NCI-H1694 treated with DMSO at 0.1 percent for 48 hours (cell line): ENCODE measurements at regions not wholly inside any gene's neighbourhood (a gene's known extent, or its start where the extent isn't known, plus 50 kb on each side); places are given as distances from the start of the nearest gene placed in this dataset.
A peak's percentile ranks its signal among the peaks of the same experiment; 100 is the strongest.

Experiments used
- DNase-seq: peaks from one replicate; lab custom pipeline; 2025; lab: John Stamatoyannopoulos, UW

DNA sequence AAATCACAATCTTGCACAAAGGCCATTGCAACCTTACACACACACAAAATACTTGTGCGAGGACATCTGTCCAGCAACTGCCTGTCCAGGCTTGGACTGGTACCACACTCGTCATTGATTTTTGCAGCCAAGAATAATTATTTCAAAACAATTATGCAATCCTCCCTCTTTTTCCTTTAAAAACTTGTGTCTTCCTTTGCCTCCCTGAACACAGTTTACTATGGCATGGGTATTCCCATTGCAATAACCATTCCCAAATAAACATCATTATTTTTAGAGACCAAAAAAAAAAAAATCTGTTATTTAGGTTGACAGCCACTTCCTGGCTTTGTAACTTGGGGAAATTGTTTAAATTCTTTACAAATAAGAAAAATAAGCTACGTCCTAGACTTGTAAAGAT, 54.0 kb downstream of the C11orf91 start:
- DNase-seq, result no peak

DNA sequence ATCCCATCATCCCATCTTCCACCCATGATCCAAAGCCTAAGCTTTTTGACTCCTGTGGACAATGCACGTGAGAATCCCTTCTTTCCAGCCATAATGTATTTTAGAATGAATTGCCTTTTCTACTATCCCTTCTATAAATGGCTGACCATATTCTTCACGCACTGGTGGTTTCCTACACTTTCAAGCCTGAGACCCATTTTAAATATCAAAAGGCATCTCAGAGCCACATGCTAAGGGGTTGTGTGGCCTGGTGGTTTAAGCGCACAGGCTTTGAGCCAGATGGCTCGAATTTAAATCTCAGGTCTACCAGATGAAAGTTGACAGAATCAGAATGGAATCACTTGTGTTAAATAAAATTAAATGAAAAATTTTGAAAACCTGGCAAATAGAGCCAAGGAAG, 54.5 kb downstream of the C11orf91 start:
- no peak for DNase-seq

DNA sequence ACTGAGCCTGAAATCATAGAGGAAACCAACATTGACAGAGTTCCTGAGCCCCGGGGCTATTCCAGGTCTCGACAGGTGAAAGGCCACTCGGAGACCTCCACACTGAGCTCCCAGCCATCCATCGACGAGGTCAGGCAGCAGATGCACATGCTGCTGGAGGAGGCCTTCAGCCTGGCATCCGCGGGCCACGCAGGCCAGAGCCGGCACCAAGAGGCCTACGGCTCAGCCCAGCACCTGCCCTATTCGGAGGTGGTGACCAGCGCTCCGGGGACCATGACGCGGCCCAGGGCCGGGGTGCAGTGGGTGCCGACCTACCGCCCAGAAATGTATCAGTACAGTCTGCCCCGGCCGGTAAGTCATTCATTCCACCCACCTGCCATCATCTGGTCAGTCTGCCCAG, 54.9 kb downstream of the C11orf91 start:
- DNase-seq, result no peak

DNA sequence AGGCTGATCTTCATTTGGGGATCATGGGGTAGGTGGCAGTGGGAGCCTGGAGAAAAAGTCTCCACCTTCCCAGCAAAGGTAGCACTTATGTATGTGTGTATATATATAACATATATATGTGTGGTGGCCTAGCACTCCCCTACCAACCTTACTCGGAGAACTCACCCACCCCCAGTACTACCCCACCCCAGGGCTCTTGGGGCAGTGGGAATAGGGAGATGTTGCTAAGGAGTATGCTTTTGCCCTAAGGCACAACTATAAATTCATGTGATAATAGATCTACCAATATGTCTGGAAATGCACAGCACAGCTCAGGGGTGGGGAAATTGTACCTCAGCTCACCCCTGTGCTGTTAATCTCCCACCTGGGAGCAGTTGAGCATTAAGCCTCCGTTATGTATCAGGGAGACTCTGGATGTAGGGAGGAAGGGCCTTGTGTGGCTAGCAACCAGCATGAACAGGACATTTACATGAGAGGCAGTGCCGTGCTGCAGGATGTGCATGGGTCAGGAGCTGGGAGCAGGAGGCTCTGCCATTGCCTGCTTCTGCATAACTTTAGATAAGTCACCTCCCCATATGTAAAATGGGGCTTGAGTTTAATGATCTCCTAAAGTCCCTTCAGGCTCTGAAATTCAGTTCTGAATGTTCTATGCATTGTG, 57.3 kb downstream of the C11orf91 start:
- DNase-seq, result no peak

DNA sequence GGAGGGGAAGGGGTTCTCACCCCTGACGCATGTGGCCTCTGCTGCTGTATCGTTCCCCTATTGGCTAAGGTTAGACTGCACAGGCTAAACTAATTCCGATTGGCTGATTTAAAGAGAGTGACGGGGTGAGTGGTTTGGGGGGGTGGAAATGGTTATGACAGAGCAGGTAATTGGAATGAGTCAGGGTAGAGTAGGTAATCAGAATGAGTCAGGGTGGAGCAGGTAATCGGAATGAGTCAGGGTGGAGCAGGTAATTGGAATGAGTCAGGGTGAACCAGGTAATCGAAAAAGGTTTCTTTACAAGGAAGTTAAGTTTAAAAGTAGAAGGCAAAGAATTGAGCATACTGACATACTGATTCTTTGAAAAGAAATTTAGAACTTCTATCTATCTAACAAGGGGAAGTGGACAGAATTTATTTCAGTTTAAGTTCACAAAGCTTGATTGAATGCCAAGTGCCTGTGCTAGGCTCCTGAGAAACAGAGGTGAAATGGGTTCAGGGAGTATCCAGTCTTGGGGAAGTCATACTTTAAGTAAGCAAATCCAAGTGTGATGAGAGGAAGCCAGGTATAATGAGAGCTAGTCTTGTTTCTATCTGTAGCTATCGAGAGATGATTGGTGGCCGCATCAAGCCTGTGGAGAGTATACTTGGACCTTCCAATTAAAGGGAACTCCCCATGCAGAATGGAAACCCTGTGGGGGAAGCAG, 58.0 kb downstream of the C11orf91 start:
- no peak for DNase-seq

DNA sequence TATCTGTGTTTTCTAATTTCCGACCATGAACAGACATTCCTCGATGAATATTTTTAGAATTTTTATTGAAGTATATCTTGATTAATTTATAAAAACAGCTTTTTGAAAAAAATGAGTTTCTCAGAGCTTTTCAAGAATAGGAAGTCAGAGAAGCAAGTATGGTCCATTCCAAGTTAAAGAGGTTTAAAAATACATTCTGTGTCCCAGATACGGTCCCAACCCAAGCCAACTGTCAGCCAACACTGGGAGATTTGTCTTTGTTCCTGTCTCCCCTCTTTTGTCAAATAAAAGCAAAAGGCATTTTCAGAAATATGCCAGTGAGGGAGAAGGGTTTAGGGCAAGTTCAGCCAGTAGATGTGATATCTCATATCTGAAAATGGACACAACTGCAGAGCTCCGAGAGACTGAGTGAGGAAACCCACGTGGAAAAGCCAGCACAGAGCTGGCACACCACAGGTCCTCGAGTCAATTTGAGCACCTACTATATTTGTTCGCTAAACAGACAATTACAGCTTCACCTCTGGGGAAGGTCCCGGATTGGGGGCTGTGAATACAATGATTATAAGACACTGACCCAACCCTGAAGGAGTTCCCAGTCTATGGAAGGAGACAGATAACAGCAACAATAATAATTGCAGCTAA, 59.8 kb downstream of the C11orf91 start:
- DNase-seq, result no peak

DNA sequence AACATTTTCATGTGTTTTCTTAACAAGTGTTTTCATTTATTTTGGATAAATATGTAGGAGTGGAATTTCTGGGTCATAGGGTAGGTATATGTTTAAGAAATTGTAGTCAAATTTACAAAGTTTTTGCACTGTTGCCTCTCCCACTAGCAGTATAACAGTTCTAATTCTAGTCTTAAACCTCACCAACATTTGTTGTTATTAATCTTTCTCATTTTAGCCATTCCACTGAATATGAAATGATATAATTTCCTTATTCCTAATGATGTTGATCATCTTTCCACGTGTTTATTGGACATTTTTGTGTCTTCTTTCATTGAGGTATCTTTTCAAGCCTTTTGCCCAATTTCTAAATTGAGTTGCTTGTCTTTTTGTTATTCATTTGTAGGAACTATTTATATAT, 62.0 kb downstream of the C11orf91 start:
- DNase-seq, result no peak

DNA sequence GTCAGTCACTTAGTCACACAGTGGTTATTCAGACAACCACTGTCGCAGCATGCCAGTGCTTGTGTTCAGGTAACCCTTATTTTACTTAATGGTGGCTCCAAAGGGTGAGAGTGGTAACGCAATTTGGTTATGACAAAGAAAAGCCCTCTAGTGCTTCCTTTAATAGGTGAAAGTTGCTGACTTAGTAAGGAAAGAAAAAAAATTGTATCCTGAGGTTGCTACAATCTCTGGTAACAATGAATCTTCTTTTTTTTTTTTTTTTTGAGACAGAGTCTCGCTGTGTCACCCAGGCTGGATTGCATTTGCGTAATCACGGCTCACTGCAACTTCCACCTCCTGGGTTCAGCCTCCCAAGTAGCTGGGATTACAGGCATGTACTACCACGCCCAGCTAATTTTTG, 64.5 kb downstream of the C11orf91 start:
- no peak for DNase-seq

DNA sequence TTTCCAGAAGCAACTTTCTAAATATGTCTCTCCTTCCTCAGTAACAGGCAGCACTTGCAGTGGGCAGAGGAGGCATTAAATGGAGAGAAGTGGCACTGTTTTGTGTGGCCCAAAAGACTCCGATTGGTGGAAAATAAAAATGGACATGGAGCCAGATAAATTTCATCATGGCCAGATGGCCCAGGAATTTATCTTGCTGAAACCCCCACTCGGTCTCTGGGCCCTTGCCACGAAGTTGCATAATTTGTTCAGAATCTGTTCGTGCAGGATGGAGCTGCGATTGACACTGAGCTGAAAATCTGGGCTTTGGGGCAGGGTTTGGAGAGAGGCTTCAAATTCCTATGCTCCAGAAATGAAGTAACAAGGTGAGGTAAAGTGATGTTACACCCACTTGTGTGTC, 65.5 kb downstream of the C11orf91 start:
- DNase-seq, result peak; percentile 2

DNA sequence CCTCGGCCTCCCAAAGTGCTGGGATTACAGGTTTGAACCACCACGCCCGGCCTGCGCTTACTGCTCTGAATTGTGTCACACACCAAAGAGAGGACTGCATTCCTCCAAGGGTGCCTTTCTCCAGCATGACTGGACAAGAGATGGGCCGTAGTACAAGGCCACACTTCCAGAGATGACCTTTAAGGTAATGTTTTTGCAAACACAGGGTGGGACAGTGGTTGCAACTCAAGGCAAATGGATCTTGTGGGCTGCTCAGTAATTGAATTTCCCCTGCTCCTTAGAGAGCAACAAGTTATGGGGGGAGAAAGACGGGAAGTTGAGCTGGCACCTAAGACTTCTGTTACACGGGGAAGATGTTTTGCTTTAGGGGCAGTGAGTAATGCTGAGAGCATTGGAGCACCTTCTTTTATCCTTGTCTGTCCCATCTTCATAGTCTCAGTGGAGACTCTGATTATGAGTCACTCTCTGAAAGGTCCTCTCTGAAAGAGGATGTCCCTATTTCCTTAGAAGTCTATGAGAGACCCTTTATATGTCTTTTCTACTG, 66.3 kb downstream of the C11orf91 start:
- no peak for DNase-seq

DNA sequence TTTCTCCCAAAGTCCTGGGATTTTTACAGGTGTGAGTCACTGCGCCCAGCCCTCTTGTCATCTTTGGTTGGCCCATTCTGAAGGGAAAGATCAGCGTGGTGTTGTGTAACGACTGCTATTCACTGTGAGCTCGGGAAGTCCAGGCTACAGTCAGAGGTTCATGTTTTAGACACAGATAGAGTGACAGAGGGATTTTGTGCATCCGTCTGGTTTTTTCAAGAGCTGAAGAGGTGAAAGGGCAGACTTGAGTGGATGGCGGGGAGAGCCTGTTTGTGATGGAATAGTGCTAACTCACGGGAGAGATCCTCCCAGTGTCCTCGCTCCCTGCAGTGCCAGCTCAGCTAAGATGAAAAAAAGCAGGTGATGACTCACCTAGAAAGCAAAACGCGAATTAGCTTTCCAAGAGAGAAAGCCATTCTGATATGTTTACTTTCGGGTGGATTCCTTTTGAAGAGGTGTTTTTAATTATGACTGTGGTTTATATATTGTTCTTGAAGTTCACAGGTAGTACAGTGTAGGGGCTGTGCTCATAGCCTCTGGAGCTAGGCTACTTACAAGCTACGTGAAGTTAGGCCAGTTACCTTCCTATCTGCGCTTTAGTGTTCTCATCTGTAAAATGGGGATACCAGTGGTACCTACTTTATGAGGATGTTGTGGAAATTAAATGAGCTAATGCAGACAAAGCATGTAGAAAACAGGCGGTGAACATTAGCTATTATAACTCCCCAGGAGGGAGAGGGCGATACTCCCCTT, 67.2 kb downstream of the C11orf91 start:
- no peak for DNase-seq

DNA sequence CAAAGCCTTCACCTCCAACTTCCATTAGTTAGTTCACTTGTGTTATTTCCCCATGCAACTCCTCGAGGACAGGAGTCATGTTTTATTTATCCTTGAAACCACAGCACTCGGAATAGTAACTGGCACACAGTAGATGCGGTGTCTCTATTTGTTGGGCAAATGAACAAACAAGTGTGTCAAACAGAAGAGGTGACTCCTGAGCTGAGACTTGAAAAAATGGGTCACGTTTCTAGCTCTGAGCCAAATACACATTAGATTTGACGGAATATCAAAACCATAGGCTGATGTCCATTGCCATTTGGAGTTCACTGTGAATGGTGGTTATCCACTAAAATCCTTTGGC, 68.9 kb downstream of the C11orf91 start:
- no peak for DNase-seq

DNA sequence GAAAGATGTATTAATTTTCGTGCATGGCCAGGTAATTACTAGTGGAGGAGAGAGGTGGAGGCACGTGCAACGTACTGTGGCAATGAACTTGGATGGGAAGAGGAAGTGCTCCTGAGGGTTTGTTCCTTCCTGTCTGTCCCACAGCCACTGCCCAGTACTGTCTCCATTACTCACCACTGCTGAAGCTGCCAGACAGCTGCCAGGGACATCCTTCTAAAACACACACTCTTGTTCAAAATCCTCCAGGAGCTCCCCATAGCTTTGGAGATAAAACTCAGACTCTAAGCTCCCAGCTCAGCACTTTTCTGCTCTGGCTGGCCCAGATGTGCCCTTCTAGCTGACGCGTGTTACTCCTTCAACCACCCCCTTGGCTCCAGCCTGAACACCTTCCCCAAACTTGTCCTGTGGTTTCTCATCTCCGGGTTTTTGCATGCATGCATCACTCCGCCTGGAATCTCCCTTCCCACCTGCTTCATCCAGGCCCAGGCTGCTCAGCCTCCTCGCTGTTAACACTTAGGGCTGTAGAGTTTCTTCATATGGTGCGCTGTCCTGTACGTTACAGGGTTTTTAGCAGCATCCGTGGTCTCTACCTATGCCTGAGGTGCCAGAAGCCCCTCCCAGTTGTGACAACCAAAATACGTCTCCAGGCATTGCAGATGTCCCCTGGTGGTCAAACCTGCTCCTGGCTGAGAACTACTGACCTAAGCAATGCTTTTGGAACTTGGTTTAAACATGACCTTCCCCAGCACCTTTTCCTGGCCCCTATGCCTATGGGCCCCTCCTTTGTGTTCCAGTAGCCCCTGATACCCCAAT, 69.5 kb downstream of the C11orf91 start:
- DNase-seq, result no peak

DNA sequence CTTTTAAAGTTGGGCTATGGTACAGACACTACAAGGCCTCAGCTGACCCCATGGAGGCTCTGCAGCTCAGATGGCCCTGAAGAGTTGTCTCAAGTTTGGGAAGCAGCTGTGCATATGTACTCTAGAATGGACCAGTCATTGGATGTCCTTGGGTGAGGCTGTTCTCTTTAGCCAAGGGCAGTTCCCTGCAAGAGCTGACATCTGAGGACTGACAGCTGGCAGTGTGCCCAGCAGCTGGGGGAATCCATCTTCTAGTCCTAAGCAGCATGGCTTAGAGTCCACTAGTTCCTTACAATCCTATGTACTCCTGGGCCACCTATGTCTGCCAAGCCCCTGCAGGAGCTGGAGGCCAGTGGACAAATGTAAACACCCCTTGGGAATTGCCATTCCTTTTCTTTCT, 76.5 kb downstream of the C11orf91 start:
- DNase-seq, result no peak

DNA sequence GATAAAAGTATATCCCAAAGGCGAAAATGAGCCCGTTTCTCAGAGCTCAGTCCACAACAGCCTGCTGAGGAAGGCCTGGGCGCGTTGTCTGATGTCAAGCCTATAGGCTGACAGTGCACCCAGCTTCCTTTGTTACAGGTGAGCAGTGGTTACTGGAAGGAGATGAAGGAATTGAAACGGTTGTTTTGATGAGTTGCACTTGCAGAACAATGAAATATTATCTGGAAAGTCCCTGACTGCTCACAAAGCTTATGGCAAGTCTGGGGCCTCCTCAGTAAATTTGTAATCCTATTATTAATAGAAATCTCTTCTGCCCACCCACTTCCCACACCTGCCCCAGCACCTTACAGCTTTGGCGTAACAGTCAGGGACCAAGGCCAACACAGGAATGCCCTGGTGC, 77.8 kb downstream of the C11orf91 start:
- no peak for DNase-seq

DNA sequence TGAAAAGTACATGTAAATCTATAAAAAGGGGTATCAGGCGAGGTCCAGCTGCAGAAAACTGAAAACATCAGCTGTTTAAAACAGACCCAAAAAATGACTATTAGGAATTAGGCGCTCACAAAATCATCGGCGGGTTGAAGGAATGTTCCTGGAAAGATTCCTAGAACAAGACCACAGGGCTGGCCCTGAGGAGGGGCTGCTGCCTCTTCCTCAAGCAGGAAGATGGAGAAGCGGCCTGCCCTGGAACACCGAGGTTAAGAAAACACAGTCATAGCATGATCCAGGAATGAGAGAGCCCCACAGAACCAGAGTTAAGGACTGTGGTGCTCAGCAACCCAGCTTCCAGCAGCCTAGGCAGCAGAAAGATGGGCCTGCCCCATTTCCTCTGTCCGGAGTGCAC, 78.4 kb downstream of the C11orf91 start:
- DNase-seq, result no peak

DNA sequence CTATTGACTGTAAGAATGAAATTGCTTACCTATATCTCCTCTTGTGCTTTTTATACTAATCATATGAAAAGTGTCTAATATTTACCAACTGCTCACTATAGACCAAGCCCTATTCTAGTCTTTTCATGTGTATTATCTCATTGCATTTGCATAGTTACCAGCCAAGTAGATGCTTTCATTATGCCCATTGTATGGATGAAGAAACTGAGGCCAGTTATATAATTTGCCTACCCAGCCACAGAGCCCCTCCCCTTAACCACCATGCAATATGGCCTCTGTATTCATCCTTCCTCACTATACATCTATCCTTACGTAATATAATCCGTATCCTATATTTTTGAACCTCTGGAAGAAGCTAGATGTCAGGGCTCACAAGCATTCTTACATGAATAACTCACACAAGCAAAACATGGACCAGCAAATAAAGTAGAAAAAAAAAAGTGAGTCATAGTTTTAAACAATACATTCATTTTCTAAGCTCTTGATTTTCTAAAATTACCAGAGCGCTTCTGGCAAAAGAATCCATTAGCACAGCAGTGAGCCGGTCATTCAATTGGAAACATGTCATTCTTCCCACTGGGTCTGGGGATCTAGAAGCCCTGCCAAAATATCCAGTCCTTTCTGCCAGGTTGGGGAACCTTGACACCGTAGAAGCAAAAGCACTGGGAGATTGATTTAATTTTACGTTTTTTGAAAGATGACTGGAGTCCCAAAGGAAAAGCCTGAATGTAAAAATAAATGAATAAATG, 80.0 kb downstream of the C11orf91 start:
- DNase-seq, result no peak

DNA sequence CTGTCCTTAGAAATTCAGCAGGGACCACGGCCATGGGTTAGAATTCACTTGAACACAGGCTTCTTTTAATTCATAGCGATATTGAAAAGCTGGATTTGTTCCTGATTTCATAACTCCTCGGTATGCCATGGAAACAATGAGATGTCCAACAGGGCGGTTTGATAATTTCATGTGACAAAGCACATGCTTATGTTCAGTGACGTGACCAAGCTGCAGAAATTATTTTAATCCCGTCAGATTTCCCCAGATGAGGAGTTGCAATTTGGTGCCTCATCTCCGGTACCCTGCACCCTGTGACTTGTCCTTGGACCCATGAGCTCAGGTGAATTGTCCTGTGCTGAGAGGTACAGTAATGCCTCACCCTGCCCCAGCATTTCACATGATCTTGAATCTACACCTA, 81.7 kb downstream of the C11orf91 start:
- DNase-seq, result no peak

DNA sequence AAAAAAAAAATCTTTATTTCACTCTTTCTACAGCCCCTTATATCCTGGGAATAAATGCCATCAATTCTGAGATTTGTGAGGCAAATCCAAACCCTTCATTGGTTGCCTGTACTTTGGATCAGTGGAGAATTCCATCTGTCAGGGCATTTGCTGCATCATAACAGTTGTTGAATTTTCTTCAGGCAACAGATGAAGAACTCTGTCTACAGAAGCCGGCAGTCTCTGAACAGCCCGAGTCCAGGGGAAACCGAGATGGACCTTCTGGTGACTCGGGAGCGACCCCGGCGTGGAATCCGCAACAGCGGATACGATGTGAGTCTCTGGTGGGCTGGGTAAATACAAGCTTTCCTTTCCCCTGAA, 82.3 kb downstream of the C11orf91 start:
- no peak for DNase-seq

DNA sequence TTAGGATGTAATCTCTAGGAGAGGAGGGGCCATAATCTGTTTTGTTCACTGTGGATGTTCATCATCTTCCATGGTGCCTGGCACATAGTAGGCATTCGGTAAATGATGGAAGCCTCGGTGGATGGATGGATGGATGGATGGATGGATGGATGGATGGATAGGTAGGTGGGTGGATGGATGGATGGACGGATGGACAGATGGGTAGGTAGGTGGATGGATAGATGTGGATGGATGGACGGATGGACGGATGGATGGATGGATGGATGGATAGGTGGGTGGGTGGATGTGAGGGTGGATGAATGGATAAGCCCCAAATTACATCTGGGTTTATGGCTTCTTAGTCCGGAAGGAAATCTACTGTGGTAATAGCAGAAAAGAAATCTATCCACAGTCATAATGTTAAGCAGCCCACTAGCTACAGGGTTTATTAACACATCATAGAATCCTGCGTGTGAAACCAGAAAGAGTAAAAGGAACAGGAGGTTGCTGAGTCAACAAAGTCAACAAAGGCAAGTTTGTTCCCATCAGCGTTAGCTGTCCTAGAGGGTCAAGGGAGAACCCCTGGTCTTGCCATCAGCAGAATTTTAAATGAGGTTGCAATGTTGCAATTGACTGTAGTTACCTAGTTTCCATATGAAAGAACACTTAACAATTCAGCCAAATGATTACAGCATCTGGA, 82.8 kb downstream of the C11orf91 start:
- no peak for DNase-seq

DNA sequence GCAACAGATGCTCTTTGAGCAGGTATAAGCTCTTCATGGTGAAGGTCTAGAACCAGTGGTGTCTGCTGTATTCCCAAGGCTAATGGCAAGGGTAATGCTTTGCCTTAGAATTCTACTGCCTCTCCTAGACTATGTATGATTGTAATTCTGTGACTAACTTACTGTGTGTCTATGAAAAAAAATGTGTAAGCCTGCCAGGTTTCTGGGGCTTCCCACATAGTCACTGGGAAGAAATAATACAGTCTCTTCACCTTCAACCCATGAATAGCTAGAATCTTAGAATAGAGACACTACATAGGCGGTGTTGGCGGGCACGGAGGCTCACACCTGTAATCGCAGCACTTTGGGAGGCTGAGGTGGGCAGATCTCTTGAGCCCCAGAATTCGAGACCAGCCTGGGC, 84.1 kb downstream of the C11orf91 start:
- no peak for DNase-seq
